OCI-LY7 (cell line): ENCODE measurements at regions not wholly inside any gene's neighbourhood (a gene's known extent, or its start where the extent isn't known, plus 50 kb on each side); places are given as distances from the start of the nearest gene placed in this dataset.

Experiments
- CTCF ChIP-seq: fragments of 200-600 bp; sonication (generic); conservative IDR thresholded peaks from 2 replicates; pipeline ENCODE4 v1.5.1; 2014; ENCODE audit warnings: mild to moderate bottlenecking, antibody characterized with exemption, low read length, moderate library complexity, mixed read lengths
- EZH2phosphoT487 ChIP-seq: fragments of 200-600 bp; sonication (generic); IDR thresholded peaks from 2 replicates; pipeline ENCODE4 v1.6.1; 2018; ENCODE audit warnings: low read depth, borderline replicate concordance, mild to moderate bottlenecking, mixed run types, antibody characterized with exemption, low read length, moderate library complexity, mixed read lengths

GRCh38 chr14:54291491-54292191 lies 105.2 kb upstream of the CDKN3 start:
- no peak for TF ChIP-seq CTCF
- TF ChIP-seq EZH2phosphoT487 = no peak
